Left cardiac atrium (tissue), 4 donors: ENCODE measurements at regions not wholly inside any gene's neighbourhood (a gene's known extent, or its start where the extent isn't known, plus 50 kb on each side); places are given as distances from the start of the nearest gene placed in this dataset.
"Not testable (repeated sequence)": the region's sequence is repeated elsewhere in the genome, so short reads cannot be mapped to it uniquely, and the experiment has no call there.

ENCODE experiments used
- ATAC-seq, 2 donors: fragments of 200-7000 bp; cut with Tn5 transposase; one replicate each; pipeline ENCODE4 v1.9.1; 2020; ENCODE audit warnings: mild to moderate bottlenecking in 2 of 2, moderate library complexity in 2 of 2
- DNase-seq: peaks from one replicate; pipeline ENCODE4 v3.0.0-alpha.2; 2020
- intact Hi-C, 2 donors: fragments of 100-400 bp; cut with DNase I; formaldehyde crosslinking; loops; one replicate each; pipeline versions ENCODE4 v1.14.1 to v1.15.1; 2022 to 2023
- donor health status: DM: no; HTN: yes; CAD: no.
- donor health status: DM: no; HTN: yes; CAD: no; lungs with severe emphysema.
- donor health status: DM: yes; HTN: yes; CAD: no.
- donor health status: Dilated cardiomyopathy.

DNA sequence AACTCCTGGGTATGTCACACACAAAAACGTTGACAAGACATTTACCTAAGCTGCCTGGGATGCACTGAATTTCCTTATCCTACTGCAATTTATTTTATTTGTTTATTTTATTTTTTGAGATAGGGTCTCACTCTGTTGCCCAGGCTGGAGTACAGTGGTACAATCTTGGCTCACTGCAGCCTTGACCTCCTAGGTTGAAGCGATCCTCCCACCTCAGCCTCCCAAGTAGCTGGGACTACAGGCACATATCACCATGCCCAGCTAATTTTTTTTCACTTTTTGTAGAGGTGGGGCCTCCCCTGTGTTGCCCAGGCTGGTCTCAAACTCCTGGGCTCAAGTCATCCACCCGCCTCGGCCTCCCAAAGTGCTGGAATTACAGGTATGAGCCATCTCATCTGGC is 147.5 kb upstream of the SOD1 start:
- DNase-seq, intact Hi-C loops, ATAC-seq: not testable (repeated sequence)

DNA sequence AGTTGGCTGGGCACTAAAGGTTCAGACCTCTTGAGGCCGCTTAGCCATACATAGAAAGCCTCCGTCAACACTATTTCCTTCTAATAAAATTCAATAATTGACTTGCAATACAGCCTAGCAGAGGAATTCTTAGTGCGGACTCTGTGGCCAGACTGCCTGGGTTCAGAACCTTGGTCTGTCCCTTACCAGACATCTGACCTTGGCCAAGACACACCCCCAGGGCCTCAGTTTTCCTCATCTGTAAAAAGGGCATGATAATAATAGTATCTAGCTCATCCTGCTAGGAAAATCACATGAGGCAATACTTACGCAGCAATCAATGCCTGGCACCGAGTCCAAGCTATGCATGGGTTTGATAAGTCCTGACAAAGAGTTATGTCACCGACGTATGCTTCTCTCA is 148.2 kb upstream of the SOD1 start:
- DNase-seq (no peak), ATAC-seq (no peak)
- intact Hi-C loops = no loop called here

DNA sequence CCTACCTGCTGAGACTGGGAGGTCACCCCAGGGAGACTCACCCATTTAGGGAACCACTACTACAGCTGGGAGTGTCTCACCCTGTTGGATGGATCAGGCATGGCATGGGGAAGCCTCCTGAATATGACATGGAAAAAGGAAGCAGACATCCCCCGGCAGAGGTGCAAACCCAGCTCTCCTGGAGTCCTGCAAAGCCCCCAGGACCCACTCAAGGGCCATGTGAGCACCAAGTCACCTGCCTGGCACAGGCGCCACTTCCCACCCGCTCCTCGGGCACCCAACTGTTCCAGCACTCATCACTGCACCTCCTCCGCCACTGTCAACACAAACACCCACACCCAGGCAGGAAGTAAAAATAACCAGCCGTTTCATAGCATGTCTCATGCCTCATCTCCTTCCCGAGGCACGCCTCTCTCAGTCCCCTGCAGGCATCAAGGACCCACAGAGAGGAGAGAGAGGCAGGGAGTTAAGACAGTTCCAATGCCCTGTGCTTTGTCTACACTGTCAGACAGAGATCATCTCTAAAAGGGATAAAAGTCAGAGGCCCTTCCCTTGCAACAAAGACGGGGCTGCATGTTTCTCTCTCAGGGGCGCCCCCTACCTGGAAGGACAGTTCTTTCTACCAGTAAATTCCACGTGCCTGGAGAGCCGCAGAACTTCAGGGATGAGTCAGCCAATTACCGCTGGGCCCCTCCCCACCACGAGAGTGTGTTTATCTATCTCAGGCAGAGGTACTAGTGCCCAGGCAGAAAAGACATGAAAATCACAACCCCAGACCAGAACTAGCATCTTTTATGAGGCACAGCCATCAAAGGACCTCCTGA is 150.1 kb upstream of the SOD1 start:
- intact Hi-C loops = no loop called here
- no peak for DNase-seq
- peak in 1 of 2 donors; percentile 18 for ATAC-seq

DNA sequence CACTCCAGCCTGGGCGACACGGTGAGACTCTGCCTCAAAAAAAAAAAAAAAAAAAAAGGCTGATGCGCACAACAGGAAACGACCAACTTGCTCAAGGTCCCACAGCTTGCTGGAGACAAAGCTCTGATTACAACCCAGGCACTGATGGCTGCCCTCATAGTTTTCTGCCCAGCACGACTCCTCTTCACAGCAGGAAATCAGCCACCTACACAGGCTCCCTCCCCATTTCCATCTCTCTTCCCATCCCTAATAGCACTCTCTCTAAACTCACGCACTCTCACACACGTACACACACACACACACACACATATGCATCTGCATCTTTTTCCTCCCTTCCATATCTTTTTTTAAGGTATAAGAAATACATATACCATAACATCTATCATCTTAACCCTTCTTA is 153.5 kb upstream of the SOD1 start:
- no peak for DNase-seq
- no peak for ATAC-seq
- intact Hi-C loops = no loop called here

DNA sequence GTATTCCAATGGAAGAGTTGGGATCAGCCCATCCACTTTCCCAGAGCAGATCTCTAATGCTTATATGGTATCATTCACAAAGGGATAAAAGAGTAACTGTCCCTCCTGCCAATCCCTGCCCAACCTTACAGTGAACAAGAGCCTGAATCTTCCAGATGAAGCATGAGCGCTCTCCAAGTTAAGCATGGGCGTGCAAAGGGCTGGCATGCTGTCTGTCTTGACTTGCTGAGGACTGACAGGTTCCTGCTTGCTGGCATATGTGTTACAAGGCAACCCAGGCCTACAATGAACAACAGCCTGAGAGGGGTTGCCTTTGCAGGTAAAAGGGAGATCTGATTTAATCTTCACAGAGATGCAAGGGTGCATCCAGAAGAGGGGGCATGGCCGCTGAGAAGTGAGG is 155.6 kb upstream of the SOD1 start:
- ATAC-seq = no peak
- intact Hi-C loops = no loop called here
- DNase-seq = no peak

DNA sequence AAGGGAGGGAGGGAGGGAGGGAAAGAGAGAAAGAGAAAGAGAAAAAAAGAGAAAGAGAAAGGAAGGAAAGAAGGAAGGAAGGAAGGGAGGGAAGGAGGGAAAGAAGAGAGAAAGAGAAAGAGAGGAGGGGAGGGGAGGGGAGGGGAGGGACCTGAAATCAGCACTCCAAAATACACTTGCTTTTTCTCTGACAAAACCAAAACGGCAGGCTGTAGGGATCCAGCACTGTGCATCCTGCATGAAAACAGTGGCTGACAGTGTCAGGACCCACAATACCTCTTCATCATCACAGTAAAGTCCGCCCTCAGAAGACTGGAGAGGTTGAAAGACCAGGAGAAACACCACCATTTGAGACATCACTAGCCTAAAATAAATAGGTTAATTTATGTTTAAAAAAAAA is 156.0 kb upstream of the SOD1 start:
- intact Hi-C loops = no loop called here
- DNase-seq = no peak
- ATAC-seq = no peak

DNA sequence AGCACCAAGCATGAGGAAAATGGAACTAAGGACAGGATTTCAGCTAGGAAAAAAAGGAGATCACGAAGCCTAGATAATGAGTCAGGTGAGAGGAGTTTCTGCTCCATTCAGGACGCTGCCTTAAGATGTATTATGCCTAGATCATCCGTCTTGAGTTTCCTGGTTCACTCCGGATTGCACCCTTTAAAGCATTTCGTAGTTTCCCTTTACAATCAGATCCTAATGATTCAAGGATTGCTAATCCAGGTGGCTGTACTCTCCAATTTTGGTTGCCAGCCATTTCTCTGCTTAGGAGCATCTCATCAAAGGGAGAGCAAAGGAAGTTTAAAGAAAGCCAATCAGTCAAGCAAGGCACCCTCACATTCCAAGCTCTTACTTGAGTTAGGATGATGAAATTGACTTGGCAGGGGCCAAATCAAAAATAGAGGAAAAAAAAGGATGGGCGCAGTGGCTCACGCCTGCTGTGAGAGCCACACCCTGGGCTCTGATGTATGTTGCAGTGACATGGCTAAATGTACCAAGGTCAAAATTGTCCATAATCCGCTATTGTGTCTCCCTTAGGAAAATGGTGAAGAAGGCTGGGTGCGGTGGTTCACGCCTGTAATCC is 156.9 kb upstream of the SOD1 start:
- ATAC-seq (peak in 1 of 2 donors; percentile 64), DNase-seq (no peak)
- intact Hi-C loops = no loop called here

DNA sequence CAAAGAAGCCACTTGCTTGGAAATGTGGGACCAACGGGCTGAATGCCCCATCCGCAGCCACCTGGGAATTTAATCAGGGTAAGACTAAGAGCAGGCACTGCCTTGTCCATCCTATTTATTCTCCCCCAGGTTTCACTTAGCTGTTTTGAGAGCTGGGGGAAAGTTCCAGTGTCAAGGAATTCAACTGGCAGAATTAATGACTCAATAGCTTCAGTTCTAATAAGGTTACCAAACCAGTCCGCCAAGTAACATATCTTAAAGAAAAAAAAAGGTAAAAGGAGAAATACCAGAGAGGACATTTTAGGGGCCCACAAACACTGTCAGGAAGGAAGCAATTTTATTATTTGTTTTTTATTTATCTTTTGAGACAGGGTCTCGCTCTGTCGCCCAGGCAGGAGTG is 157.6 kb upstream of the SOD1 start:
- ATAC-seq (no peak), DNase-seq (no peak)
- intact Hi-C loops = no loop called here

DNA sequence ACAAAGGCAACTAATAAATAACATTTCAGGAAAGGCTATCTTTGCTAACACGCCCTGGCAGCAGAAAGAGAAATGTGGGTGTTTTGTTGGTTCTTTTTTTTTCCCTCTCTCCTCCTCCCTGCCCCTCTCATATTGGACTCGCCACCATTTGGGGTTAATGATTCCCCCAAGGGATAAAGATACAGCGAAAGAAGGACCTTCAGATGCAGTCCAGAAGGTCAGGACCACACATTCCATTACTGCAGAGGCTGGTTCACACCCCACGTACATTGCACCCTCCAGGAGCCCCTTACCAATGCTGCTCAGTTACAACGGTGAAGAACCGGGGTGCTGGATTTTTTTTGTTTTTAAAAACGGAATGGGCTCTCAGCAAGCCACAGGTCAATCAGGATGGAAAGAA is 156.9 kb upstream of the TIAM1 start:
- ATAC-seq = no peak
- intact Hi-C loops = no loop called here
- no peak for DNase-seq

DNA sequence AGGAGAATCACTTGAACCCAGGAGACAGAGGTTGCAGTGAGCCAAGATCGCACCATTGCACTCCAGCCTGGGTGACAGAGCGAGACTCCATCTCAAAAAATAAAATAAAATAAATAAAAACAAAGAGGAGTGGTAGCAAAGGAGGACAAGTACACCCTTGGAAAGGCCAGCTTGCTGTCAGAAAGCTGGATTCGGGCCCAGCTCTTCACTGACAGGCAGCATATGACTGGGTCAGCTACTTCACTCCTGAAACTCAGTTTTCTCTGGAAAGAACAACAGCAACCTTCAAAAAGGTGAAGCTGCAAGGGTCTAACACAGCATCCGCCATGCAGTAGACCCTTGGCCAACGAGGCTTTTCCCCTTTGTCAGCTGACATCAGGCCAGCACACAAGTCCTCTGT is 156.0 kb upstream of the TIAM1 start:
- intact Hi-C loops = no loop called here

DNA sequence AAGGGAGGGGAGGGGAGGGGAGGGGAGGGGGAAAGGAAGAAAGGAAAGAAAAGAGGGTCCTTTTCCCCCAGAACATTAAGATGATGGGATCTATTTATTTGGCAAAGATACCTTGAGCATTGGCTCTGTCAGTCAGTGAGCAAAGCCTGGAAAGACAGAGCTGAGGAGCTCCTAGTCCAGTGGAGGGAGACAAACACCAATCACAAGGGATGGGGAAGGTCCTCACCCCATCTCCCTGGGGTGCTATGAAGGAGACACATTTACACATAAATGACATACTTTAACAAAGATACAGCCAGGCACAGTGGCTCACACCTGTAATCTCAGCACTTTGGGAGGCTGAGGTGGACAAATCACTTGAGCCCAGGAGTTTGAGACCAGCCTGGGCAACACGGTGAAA is 154.9 kb upstream of the TIAM1 start:
- intact Hi-C loops = no loop called here
- no peak for ATAC-seq
- no peak for DNase-seq

More for the DNA sequence above, 156.0 kb upstream of the TIAM1 start:
- DNase-seq (peak; percentile 37), ATAC-seq (peak in 1 of 2 donors; percentile 37)

DNA sequence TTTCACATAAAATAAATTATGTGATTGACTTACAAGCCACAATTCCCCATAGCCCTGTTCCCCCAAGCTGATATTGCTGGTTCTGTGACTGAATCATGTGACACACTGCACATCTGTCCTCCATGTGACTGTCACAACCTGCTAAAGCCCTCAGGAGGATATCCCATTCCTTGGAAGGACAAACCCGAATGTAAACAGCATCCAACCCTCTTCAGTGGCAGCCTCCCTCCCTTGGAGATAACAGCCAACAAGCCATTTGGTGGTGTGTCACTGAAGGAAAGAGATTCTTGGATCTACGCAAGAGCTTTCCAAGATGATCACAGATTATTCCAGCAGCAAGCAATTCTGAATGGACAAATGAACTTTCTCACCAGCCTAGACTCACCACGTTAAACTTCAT is 153.9 kb upstream of the TIAM1 start:
- intact Hi-C loops = no loop called here
- no peak for ATAC-seq

DNA sequence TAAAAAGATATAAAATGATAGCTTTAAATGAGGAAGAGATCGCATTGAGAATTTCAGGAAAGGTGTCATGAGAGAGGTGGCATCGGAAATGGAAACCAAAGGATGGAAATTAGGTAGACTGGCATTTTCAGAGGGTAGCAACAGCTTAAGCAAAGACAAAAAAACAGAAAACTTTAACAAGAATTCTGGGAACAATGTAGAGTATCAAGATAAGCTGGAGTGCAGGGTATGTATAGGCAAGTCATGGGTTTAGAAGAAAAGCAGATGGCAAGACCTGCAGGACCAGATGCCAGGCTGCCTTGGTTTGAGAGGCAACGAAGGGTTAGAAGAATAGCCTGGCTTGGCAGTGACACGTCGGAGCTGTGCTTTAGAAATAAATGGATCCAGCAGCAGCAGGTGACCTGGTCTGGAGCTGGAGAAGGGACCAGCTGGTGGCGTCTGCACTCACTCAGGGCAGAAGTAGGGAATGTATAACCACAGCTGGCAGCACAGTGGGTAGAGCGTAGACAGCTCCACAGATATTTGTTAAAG is 149.4 kb upstream of the TIAM1 start:
- intact Hi-C loops = no loop called here
- DNase-seq (no peak), ATAC-seq (no peak)

More for the DNA sequence above, 153.9 kb upstream of the TIAM1 start:
- no peak for DNase-seq

DNA sequence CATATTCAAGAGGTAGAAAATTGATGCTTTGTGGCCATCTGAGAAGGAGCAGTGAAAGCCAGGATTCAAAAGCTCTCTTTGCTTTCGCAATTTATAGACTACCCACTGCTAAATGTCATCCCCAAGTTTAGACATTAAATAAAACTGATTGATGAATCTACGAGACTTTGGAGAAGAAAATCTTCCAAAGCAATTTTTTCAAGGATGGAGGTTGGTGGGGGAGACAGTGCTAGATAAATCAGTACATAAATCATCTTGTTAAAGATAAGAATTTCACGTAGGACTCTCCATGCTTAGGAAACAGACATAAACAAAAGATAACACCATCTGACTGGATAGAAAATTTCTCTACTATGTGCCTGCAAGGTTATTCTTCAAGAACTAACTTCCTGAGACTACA is 147.6 kb upstream of the TIAM1 start:
- ATAC-seq = peak in 1 of 2 donors; percentile 66
- DNase-seq = no peak
- intact Hi-C loops = no loop called here

DNA sequence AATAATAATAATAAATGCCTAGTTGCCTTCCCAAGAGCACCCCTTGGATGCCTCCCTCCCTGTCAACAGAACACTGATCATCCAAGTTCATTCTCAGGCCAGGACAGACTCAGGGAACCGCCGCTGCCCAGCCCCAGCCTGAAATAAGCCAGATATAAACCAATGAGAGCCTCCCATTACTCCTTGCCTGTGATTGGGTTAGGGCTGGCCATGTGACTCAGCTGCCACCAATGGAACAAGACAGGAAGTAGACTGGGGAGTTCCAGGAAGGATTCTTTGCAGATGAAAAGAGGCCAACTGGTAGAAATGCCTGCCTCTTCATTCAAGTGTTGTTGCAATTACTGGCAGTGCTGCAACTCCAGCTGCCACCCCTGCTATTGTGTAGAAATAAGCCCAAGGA is 146.4 kb upstream of the TIAM1 start:
- no peak for DNase-seq
- intact Hi-C loops = no loop called here

DNA sequence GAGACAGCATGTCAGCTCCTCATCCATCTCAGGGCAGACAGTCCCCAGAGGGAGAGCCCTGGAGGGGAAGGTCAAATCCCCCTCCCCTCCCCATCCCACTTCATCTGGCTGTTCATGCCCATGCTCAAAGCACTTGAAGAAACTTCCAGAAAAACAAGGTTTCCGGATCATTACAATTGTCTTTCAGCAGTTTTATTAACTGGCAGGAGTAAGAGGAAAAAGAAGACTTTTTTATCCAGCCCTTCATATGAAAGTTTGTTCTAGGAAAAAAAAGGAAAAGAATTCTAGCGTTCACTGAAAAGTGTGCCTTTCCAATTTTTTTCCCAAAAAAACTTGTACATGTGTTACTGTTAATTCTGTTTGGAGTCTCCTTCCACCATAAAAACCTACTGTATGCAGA is 145.7 kb upstream of the TIAM1 start:
- ATAC-seq = no peak
- DNase-seq = no peak
- intact Hi-C loops = no loop called here

More for the DNA sequence above, 146.4 kb upstream of the TIAM1 start:
- peak in 1 of 2 donors; percentile 67 for ATAC-seq

DNA sequence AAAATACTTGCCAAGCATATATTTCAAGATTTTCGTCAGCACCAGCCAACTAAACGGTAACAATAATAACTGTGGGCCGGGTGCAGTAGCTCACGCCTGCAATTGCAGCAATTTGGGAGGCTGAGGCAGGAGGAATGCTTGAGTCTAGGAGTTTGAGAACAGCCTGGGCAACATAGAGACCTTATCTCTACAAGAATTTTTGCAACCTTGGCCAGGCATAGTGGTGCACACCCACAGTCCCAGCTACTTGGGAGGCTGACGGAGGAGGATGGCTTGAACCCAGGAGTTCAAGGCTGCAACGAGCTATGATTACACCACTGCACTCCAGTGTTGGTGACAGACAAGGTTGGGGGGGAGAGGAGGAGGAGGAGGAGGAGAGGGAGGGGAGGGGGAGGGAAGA is 145.0 kb upstream of the TIAM1 start:
- ATAC-seq (no peak), DNase-seq (no peak)
- intact Hi-C loops = no loop called here

DNA sequence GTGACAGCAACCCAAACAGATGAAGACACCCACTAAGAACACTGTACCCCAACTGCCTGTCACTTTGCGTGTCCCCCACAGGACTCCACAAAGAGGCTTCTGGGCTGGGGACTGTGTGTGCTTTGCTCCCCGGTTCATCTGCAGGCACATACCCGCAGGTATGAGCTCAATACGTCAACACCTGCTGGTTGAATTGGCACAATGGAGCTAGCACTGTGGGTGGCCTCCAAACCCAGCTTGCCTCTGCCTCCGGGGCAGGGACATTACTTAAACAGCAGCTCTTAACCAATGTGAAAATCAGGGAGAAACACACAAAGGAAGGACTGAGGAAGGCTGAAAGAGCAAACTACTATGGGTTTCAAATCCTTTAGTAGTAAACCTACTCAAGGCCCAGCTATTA is 140.2 kb upstream of the TIAM1 start:
- intact Hi-C loops = no loop called here
- ATAC-seq (no peak), DNase-seq (no peak)

DNA sequence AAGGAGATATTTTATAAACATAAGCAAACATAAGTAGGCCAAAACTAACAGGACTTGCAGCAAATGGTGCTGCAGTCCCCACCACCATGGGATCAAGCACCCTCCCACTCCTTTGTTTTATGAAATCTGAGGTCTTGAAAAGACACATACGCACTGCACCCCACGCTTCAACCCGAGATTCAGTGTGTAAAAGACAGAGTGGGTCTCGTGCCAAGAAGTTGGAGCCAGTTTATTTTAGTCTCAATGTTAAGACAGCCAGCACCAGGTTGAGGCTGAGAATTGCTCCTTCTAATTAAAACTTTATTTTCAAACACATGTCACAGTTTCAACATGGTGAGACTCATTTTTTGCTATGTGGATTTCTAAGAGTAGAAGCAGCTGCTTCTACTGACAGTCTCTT is 139.1 kb upstream of the TIAM1 start:
- DNase-seq (no peak), ATAC-seq (no peak)
- intact Hi-C loops = no loop called here

DNA sequence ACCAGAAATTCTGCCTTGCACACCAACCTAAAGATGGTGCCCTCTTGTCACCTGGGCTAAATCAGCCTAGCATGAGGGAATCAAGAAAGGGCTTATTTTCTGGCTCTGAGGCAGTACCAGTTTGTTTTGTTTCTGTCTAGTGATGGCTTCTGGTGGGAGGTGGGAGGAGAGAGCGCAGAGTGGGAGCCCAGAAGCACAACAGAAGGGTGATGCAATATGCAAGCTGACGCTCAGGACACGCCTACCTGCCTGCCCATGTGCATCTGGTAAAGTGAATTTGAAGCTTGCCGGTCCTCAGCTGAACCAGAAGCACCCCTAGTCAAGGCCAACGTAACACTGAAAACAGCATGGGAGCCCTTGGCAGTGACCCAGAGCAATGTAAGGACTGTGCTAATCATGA is 138.4 kb upstream of the TIAM1 start:
- intact Hi-C loops = no loop called here
- no peak for DNase-seq
- ATAC-seq = peak in 1 of 2 donors; percentile 21

DNA sequence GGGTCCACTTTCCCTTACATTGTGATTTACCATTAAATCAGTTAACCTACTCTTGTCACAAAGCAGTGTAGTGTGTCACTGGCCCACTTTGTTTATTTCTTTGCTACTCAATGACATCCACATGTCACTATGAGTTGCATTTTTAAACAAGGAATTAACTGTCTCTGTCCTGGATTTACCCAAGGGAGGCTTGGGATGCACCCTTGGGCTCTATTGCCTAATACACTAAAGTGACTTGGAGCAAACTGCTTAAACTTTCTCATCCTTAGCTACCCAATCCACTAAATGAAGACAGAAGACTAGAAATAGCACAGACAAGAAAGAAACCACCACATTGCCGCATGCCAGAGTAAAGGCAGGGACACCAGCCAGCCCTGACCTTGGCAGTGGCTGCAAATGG is 136.2 kb upstream of the TIAM1 start:
- ATAC-seq (no peak), DNase-seq (no peak)
- intact Hi-C loops = no loop called here
